CD4-positive, CD25-positive, alpha-beta regulatory T cell (primary cell): ENCODE measurements at regions not wholly inside any gene's neighbourhood (a gene's known extent, or its start where the extent isn't known, plus 50 kb on each side); places are given as distances from the start of the nearest gene placed in this dataset.

ENCODE experiments used
- ATAC-seq, 2 donors: fragments of 150-1000 bp; cut with Tn5 transposase; one replicate each; pipeline ENCODE4 v1.10.0; 2021; ENCODE audit warnings: low read depth in 2 of 2, moderate number of reproducible peaks in 2 of 2, moderate library complexity in 1 of 2
- DNase-seq, 3 donors: peaks; one replicate each; pipeline versions ENCODE4 v3.0.0 to v3.0.0-alpha.2; 2012 to 2022; ENCODE audit warnings: mixed read lengths in 1 of 3
- H3K27ac ChIP-seq: one replicate; pipeline ENCODE4 v1.7.0; 2013; ENCODE audit warnings: mild to moderate bottlenecking, low read length; ENCODE audit not compliant: insufficient read depth, poor library complexity, severe bottlenecking
- H3K27me3 ChIP-seq: one replicate; pipeline ENCODE4 v1.7.0; 2013; ENCODE audit warnings: low read length; ENCODE audit not compliant: control insufficient read depth, insufficient read depth
- H3K36me3 ChIP-seq: one replicate; pipeline ENCODE4 v1.7.0; 2013; ENCODE audit warnings: mild to moderate bottlenecking, low read length, moderate library complexity; ENCODE audit not compliant: control insufficient read depth, insufficient read depth
- H3K4me1 ChIP-seq: 2 replicates; pipeline ENCODE4 v1.7.0; 2013; ENCODE audit warnings: mild to moderate bottlenecking, low read length; ENCODE audit not compliant: insufficient read depth, control insufficient read depth, poor library complexity, severe bottlenecking
- H3K4me3 ChIP-seq: one replicate; pipeline ENCODE4 v1.7.0; 2013; ENCODE audit warnings: low read depth, mild to moderate bottlenecking, low read length, moderate library complexity
- H3K9me3 ChIP-seq, 2 experiments: 1 replicate in 1 of 2; 2 replicates in 1 of 2; pipeline ENCODE4 v1.7.0; 2013; ENCODE audit warnings: low read length in 2 of 2, mild to moderate bottlenecking in 1 of 2, moderate library complexity in 1 of 2; ENCODE audit not compliant: control insufficient read depth in 2 of 2
- H3K27ac Mint-ChIP-seq, 3 donors: one replicate each; pipeline ENCODE4 v1.8.0; 2020 to 2022; ENCODE audit warnings: mild to moderate bottlenecking in 3 of 3, mixed read lengths in 3 of 3, moderate library complexity in 2 of 3
- H3K27me3 Mint-ChIP-seq: one replicate; pipeline ENCODE4 v1.8.0; 2022; ENCODE audit warnings: mild to moderate bottlenecking, mixed read lengths
- H3K36me3 Mint-ChIP-seq: one replicate; pipeline ENCODE4 v1.8.0; 2020; ENCODE audit warnings: mixed read lengths
- H3K4me1 Mint-ChIP-seq, 4 donors: one replicate each; pipeline ENCODE4 v1.8.0; 2020 to 2022; ENCODE audit warnings: mixed read lengths in 4 of 4, mild to moderate bottlenecking in 1 of 4
- H3K4me3 Mint-ChIP-seq, 4 donors: one replicate each; pipeline ENCODE4 v1.8.0; 2020 to 2022; ENCODE audit warnings: mild to moderate bottlenecking in 4 of 4, mixed read lengths in 4 of 4, moderate library complexity in 3 of 4
- H3K9me3 Mint-ChIP-seq, 7 donors: one replicate each; pipeline ENCODE4 v1.8.0; 2020 to 2022; ENCODE audit warnings: mixed read lengths in 7 of 7, mild to moderate bottlenecking in 3 of 7, moderate library complexity in 2 of 7

DNA sequence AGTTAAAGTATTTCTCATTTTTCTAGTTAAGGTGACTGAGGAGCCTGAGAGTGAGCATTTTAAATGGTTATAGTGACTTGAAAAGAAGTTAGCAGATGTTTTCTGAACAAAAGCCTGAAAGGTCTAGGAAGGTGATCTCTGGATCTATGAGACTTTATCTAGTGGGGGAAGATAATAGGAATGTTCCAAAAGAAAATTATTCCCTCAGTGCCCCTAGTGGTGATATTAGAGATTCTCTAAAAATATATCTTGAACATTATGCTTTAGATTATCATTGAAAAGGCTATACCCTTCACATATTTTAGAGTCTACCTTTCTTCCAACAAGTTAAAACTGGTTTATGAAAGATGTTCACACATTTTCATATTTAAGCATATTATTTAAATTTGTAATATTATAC, 69.0 kb upstream of the SPANXN1 start:
- no peaks in the 10 kb centered on the region for H3K4me1 Mint-ChIP-seq
- H3K9me3 ChIP-seq: no peaks in the 10 kb centered on the region
- no peak overlapping the region for H3K4me3 ChIP-seq
- peaks cover 0 to 3% (median 0%) of the 10 kb centered on the region in 7 donors for H3K9me3 Mint-ChIP-seq
- no peaks in the 10 kb centered on the region for H3K27me3 Mint-ChIP-seq
- no peaks in the 10 kb centered on the region for H3K36me3 Mint-ChIP-seq
- DNase-seq (no peak), ATAC-seq (no peak)
- H3K4me1 ChIP-seq: no peaks in the 10 kb centered on the region
- H3K27me3 ChIP-seq: no peaks in the 10 kb centered on the region
- no peak overlapping the region for H3K27ac ChIP-seq
- H3K4me3 Mint-ChIP-seq: no peak overlapping the region
- H3K27ac Mint-ChIP-seq: no peak overlapping the region
- H3K36me3 ChIP-seq: no peaks in the 10 kb centered on the region

- H3K9me3 Mint-ChIP-seq: peaks cover 0 to 4% (median 0%) of the 10 kb centered on the region in 7 donors
- DNase-seq (peak in 1 of 3 donors; percentile 4), ATAC-seq (no peak)
- no peaks in the 10 kb centered on the region for H3K9me3 ChIP-seq
- no peaks in the 10 kb centered on the region for H3K27me3 Mint-ChIP-seq
- no peaks in the 10 kb centered on the region for H3K36me3 ChIP-seq
- no peaks in the 10 kb centered on the region for H3K4me1 Mint-ChIP-seq
- H3K4me3 Mint-ChIP-seq: no peak overlapping the region
- no peak overlapping the region for H3K4me3 ChIP-seq
- no peaks in the 10 kb centered on the region for H3K4me1 ChIP-seq
- no peaks in the 10 kb centered on the region for H3K36me3 Mint-ChIP-seq
- no peak overlapping the region for H3K27ac Mint-ChIP-seq
- no peak overlapping the region for H3K27ac ChIP-seq
- no peaks in the 10 kb centered on the region for H3K27me3 ChIP-seq
Measured at GRCh38 chrX:145190801-145191389, 56.4 kb upstream of the SPANXN1 start.
